Adrenal gland (tissue), 5 donors: ENCODE measurements at regions not wholly inside any gene's neighbourhood (a gene's known extent, or its start where the extent isn't known, plus 50 kb on each side); places are given as distances from the start of the nearest gene placed in this dataset.

Experiments
- POLR2A ChIP-seq, 2 donors: fragments of 450-650 bp; IDR thresholded peaks; one replicate each; pipeline ENCODE4 v1.6.1; 2017; ENCODE audit warnings: antibody characterized with exemption in 2 of 2, mild to moderate bottlenecking in 2 of 2, moderate library complexity in 1 of 2
- TF ChIP-seq, protein P1 (sequence below), 6 experiments: fragments of 450-650 bp in 4 of 6; fragments of 200-600 bp in 2 of 6; sonication (generic) in 1 of 6; IDR thresholded peaks; 1 replicate in 5 of 6; 2 replicates in 1 of 6; pipeline versions ENCODE4 v1.5.1 to v1.8.0; 2016 to 2021; ENCODE audit warnings: antibody characterized with exemption in 6 of 6, mild to moderate bottlenecking in 2 of 6, moderate library complexity in 1 of 6
- donor health status: DM: no; HTN: no; CAD: no.

DNA sequence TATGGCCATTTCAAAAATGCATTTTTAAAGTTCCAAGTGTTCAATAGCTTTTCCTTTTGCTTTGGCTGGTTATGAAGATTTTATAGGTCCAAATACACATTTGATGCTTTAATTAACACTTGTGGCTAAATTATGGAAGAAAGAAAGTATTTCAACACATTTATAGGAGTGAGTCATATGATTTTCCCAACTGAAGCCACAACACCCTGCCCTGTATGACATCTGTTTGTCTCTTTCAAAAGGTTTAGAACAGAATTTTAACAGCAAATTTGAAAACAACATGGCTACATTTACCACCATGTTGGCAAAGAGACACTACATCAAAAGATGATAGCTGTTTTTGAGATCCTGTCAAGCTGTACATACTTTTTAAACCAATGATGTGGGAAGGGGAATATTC, 99.4 kb downstream of the TMEM174 start:
- TF ChIP-seq, protein P1, sequence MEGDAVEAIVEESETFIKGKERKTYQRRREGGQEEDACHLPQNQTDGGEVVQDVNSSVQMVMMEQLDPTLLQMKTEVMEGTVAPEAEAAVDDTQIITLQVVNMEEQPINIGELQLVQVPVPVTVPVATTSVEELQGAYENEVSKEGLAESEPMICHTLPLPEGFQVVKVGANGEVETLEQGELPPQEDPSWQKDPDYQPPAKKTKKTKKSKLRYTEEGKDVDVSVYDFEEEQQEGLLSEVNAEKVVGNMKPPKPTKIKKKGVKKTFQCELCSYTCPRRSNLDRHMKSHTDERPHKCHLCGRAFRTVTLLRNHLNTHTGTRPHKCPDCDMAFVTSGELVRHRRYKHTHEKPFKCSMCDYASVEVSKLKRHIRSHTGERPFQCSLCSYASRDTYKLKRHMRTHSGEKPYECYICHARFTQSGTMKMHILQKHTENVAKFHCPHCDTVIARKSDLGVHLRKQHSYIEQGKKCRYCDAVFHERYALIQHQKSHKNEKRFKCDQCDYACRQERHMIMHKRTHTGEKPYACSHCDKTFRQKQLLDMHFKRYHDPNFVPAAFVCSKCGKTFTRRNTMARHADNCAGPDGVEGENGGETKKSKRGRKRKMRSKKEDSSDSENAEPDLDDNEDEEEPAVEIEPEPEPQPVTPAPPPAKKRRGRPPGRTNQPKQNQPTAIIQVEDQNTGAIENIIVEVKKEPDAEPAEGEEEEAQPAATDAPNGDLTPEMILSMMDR (IDR thresholded peaks at IDR 0.05): no peak
- no peak for TF ChIP-seq POLR2A (IDR thresholded peaks at IDR 0.05)
